ENCODE measurements at regions not wholly inside any gene's neighbourhood (a gene's known extent, or its start where the extent isn't known, plus 50 kb on each side); places are given as distances from the start of the nearest gene placed in this dataset.
"Not testable (repeated sequence)": the region's sequence is repeated elsewhere in the genome, so short reads cannot be mapped to it uniquely, and the experiment has no call there.

DNA sequence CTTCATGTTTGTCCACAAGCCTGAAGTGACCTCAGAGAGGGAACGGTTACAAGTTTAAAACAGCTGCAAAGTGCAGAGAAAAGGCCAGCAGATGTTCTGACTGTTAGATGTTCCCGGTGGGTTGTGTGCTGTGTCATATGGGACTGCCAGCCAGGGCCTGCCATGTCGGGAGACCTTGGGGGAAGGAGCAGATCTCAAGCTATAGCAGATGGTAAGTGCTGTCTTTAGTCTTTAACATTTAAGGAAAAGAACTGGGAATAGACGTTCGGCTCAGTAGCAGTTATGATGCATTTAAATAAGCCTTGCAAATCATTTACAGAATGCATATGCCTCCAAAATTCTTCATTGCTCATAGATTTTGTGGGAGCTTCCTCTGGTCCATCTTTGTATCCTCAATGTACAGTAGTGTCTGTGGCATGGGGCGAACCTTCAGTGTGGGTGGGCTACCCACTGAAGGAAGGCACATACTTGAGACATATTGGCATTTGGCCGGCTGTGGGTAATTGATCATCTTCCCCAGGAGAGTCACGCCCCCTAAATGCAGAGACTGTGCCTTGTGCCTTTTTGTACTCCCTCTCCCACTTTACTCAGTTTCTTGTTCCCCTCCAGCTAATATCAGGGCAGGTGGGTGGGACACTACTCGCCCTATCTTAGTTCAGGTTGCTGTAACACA is 131.9 kb downstream of the NPIPB5 start:
- no peak overlapping the region for H3K4me3 ChIP-seq (ENCODE audit: low read depth, low read length)
- no peak for DNase-seq (ENCODE audit: low read depth)

DNA sequence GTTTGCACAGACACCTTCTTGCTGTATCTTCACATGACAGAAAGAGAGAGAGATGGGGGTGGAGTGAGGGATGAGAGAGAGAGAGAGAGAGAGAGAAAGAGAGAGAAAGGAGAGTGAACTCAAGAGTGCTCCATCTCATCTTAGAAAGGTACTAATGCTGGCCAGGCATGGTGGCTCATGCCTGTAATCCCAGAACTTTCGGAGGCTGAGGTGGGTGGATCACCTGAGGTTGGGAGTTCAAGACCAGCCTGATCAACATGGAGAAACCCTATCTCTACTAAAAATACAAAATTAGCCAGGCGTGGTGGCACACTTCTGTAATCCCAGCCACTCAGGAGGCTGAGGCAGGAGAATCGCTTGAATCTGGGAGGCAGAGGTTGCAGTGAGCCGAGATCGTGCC is 132.5 kb downstream of the NPIPB5 start:
- H3K4me3 ChIP-seq (ENCODE audit: low read depth, low read length); DNase-seq (ENCODE audit: low read depth): not testable (repeated sequence)

More for the DNA sequence above, 131.9 kb downstream of the NPIPB5 start:
- TF ChIP-seq, protein P1, sequence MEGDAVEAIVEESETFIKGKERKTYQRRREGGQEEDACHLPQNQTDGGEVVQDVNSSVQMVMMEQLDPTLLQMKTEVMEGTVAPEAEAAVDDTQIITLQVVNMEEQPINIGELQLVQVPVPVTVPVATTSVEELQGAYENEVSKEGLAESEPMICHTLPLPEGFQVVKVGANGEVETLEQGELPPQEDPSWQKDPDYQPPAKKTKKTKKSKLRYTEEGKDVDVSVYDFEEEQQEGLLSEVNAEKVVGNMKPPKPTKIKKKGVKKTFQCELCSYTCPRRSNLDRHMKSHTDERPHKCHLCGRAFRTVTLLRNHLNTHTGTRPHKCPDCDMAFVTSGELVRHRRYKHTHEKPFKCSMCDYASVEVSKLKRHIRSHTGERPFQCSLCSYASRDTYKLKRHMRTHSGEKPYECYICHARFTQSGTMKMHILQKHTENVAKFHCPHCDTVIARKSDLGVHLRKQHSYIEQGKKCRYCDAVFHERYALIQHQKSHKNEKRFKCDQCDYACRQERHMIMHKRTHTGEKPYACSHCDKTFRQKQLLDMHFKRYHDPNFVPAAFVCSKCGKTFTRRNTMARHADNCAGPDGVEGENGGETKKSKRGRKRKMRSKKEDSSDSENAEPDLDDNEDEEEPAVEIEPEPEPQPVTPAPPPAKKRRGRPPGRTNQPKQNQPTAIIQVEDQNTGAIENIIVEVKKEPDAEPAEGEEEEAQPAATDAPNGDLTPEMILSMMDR (conservative IDR thresholded peaks at IDR 0.05; ENCODE audit: low read depth, low read length), result no peak

DNA sequence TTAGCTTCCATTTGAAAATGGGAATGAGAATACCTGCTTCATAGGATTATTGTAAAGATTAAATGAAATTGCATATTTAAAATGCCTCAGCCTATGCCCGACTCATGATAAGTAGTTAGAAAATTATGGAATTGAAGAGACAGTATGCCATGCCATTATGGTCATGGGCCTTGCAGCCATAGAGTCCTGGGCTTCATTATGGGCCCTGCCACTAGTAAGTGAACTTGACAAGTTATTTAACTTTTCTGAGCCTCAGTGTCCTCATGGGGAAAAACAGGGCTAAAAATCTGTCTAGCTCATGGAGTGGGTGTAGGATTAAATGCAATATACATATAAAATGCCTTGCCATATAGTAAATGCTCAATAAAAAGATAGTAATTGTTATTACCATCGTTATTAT is 133.2 kb downstream of the NPIPB5 start:
- TF ChIP-seq, protein P1 (conservative IDR thresholded peaks at IDR 0.05; ENCODE audit: low read depth, low read length), result no peak
- DNase-seq (ENCODE audit: low read depth), result no peak
- H3K4me3 ChIP-seq (ENCODE audit: low read depth, low read length), result no peak overlapping the region

DNA sequence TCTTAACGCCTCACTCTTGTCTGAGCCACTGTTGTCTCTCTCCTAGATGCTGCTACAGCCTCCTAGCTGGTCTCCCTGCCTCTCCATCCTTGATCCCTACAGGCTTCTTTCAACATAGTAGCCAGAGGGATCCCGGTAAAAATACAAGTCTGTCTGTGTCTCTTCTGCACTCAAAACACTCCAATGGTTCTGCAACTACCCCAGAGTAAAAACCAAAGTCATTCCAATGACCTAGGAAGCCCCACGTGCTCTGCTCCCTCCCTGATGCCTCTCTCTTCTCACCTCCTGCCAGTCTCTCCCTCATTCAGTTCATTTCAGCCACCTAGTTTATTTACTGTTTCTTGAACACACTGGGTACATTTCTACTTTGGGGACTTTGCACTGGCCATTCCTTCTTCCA is 135.2 kb downstream of the NPIPB5 start:
- TF ChIP-seq, protein P1 (conservative IDR thresholded peaks at IDR 0.05; ENCODE audit: low read depth, low read length), result no peak
- no peak overlapping the region for H3K4me3 ChIP-seq (ENCODE audit: low read depth, low read length)
- no peak for DNase-seq (ENCODE audit: low read depth)

DNA sequence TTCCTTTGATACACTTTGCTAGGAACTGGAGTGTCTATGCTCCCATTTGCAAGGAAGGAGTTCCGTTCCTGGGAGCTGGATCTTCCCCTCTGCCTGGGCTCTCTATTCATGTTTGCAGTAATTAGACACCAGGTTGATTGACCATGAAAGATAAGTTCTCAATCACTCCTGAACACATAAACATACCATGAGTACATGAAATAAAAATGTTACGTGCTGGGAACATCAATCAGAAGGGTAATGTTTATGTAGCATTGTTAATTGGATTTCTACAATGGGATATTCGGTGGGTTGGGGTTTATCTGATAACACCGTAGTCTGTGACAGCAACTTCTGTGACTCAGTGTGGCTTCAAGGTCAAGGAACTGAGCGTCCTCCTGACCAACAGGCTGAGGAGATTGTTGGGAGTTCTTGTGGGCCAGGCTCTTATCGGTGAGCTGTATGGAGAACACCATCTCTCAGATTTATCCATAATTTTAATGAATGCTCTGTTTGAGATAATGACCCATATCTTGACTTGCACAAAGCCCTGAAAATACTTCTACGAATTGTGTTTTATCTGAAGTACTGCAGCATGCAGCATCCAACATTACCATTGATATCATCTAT is 136.4 kb downstream of the NPIPB5 start:
- TF ChIP-seq, protein P1 (conservative IDR thresholded peaks at IDR 0.05; ENCODE audit: low read depth, low read length), result no peak
- H3K4me3 ChIP-seq (ENCODE audit: low read depth, low read length), result no peak overlapping the region
- DNase-seq (ENCODE audit: low read depth), result no peak

DNA sequence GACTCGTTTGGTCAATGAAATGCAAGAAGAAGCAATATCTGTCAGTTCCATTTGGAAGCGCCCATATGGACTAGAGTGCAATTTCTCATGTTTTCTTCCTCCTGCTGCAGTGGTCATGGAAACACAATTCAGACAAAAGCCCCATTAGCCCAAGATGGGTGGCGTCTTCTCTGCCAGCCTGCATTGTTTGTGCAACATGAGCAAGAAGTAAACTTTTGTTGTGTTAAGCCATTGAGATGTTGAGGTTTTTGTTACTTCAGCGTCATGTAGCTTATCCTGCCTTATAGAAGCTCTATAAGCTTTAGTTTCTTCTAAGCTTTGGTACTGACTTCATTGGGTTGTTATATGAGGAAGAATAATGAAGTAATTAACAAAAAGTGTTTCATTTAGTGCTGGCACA is 137.4 kb downstream of the NPIPB5 start:
- TF ChIP-seq, protein P1 (conservative IDR thresholded peaks at IDR 0.05; ENCODE audit: low read depth, low read length), result no peak
- no peak overlapping the region for H3K4me3 ChIP-seq (ENCODE audit: low read depth, low read length)
- DNase-seq (ENCODE audit: low read depth), result no peak

DNA sequence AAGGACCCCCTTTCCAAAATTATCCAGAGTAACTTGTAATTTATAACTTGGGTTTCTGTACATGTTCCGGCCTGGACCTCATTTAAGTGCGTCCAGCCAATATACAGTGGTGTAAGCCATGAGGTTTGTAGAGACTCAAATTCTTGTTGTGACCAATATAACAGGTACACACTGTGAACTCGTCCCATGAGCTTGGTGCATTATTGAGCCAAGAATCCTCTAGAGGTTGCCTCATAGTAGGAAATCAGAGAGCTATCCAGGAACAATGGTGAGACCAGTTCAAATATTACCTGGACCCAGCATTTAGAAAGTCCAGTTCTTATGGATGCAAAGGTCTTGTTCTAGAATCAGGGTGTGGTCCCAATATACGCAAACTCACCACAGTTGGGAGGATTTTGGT is 138.2 kb downstream of the NPIPB5 start:
- DNase-seq (ENCODE audit: low read depth), result no peak
- H3K4me3 ChIP-seq (ENCODE audit: low read depth, low read length), result no peak overlapping the region
- TF ChIP-seq, protein P1 (conservative IDR thresholded peaks at IDR 0.05; ENCODE audit: low read depth, low read length), result no peak

DNA sequence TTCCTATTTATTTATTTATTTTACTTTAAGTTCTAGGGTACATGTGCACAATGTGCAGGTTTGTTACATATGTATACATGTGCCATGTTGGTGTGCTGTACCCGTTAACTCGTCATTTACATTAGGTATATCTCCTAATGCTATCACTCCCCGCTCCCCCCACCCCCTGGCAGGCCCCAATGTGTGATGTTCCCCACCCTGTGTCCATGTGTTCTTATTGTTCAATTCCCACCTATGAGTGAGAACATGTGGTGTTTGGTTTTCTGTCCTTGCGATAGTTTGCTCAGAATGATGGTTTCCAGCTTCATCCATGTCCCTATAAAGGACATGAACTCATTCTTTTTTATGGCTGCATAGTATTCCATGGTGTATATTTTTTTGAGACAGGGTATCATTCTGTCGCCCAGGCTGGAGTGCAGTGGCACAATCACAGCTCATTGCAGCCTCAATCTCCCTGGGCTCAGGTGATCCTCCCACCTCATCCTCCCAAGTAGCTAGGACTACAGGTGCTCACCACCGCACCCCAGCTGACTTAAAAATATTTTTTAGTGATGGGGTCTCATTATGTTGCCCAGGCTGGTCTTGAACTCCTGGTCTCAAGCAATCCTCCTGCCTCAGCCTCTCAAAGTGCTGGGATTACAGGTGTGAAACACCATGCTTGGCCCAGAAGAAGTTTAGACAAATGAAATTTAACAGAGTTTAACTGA is 140.6 kb downstream of the NPIPB5 start:
- DNase-seq (ENCODE audit: low read depth), result not testable (repeated sequence)

More for the DNA sequence above, 140.6 kb downstream of the NPIPB5 start:
- not testable (repeated sequence) for H3K4me3 ChIP-seq (ENCODE audit: low read depth, low read length)
